PC-9 (cell line): ENCODE measurements at regions not wholly inside any gene's neighbourhood (a gene's known extent, or its start where the extent isn't known, plus 50 kb on each side); places are given as distances from the start of the nearest gene placed in this dataset.
"Not testable (repeated sequence)": the region's sequence is repeated elsewhere in the genome, so short reads cannot be mapped to it uniquely, and the experiment has no call there.

Experiments used
- EZH2 ChIP-seq: fragments of 200-600 bp; sonication (generic); IDR thresholded peaks from 2 replicates; pipeline ENCODE4 v1.8.0; 2017; ENCODE audit warnings: antibody characterized with exemption, low read depth
- TF ChIP-seq, protein P1 (sequence below): fragments of 200-600 bp; sonication (generic); conservative IDR thresholded peaks from 2 replicates; pipeline ENCODE4 v1.6.1; 2017; ENCODE audit warnings: mixed run types, antibody characterized with exemption, mild to moderate bottlenecking, moderate library complexity

DNA sequence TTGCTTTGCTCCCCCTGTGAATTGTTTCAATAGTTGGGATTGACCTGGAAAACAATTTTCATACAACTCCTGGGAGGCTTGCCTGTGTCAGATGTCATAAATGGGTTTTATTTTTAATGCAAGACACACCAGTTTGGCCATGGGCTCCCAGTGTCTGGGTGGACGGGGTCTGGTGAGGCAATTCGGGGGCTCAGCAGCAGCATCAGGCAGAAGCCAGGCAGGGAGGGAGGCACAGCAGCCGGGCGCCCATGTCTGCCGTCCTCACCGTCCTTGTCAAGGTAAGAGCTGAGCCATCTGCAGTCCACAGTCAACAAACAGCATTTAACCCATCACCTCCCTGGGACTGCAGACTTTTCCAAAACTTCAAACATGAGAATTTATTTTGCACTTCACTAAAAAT lies 150.6 kb downstream of the NPIPB11 start:
- TF ChIP-seq, protein P1, sequence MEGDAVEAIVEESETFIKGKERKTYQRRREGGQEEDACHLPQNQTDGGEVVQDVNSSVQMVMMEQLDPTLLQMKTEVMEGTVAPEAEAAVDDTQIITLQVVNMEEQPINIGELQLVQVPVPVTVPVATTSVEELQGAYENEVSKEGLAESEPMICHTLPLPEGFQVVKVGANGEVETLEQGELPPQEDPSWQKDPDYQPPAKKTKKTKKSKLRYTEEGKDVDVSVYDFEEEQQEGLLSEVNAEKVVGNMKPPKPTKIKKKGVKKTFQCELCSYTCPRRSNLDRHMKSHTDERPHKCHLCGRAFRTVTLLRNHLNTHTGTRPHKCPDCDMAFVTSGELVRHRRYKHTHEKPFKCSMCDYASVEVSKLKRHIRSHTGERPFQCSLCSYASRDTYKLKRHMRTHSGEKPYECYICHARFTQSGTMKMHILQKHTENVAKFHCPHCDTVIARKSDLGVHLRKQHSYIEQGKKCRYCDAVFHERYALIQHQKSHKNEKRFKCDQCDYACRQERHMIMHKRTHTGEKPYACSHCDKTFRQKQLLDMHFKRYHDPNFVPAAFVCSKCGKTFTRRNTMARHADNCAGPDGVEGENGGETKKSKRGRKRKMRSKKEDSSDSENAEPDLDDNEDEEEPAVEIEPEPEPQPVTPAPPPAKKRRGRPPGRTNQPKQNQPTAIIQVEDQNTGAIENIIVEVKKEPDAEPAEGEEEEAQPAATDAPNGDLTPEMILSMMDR: not testable (repeated sequence)
- TF ChIP-seq EZH2: not testable (repeated sequence)
